HepG2 (cell line): ENCODE measurements at regions not wholly inside any gene's neighbourhood (a gene's known extent, or its start where the extent isn't known, plus 50 kb on each side); places are given as distances from the start of the nearest gene placed in this dataset.

Source experiments
- ATAC-seq: fragments of 200-7000 bp; cut with Tn5 transposase; 3 replicates; pipeline ENCODE4 v1.9.1; 2020; ENCODE audit warnings: mild to moderate bottlenecking, moderate library complexity
- BruUV-seq: library from RNA; stranded (reverse); fragments of 400-500 nt; replicated peaks from 2 replicates; lab custom pipeline; 2021; lab: Mats Ljungman, UMichigan
- CTCF ChIA-PET: fragments of 300-600 bp; formaldehyde crosslinking; extraction: SDS; loops from one replicate; lab custom pipeline; 2021; ENCODE audit warnings: low total read pairs, inconsistent platforms, low intra/inter-chr PET ratio; lab: Yijun Ruan, JAX
- POLR2A ChIA-PET: fragments of 350-600 bp; sonication (Branson Sonifier 250); formaldehyde crosslinking; loops from one replicate; lab custom pipeline; 2020; ENCODE audit warnings: antibody characterized with exemption, inconsistent platforms; lab: Yijun Ruan, JAX
- DNase-seq: peaks from one replicate; pipeline ENCODE4 v3.0.0-alpha.2; 2015; ENCODE audit warnings: low spot score
- FAIRE-seq: peaks from 3 replicates; lab custom pipeline; 2011; peaks lifted over from hg19 to GRCh38; lab: Jason Lieb, UNC
- H2AFZ ChIP-seq: one replicate; pipeline ENCODE4 v1.6.1; 2011; ENCODE audit warnings: low read length, inconsistent platforms
- H3K27ac ChIP-seq: fragments of 300-600 bp; 3 replicates; pipeline ENCODE4 v1.8.0; 2011; ENCODE audit warnings: mixed run types, mild to moderate bottlenecking, mixed read lengths, low read length, inconsistent platforms; ENCODE audit not compliant: insufficient read depth; ENCODE audit errors: extremely low read length
- H3K27me3 ChIP-seq, 2 experiments: fragments of 200-600 bp in 1 of 2; 2 replicates in 1 of 2; 3 replicates in 1 of 2; pipeline versions ENCODE4 v1.6.0 to v1.8.0; 2011; ENCODE audit warnings: low read length in 2 of 2, mild to moderate bottlenecking in 2 of 2, moderate library complexity in 2 of 2, inconsistent platforms in 1 of 2; ENCODE audit not compliant: insufficient read depth in 2 of 2, control insufficient read depth in 1 of 2
- H3K36me3 ChIP-seq, 2 experiments: fragments of 200-600 bp in 1 of 2; replicated peaks in 1 of 2; 2 replicates in 1 of 2; 3 replicates in 1 of 2; pipeline versions ENCODE4 v1.5.1 to v1.8.0; 2011; ENCODE audit warnings: low read length in 2 of 2, inconsistent platforms in 1 of 2; ENCODE audit not compliant: insufficient read depth in 2 of 2, control insufficient read depth in 1 of 2
- H3K4me1 ChIP-seq: 2 replicates; pipeline ENCODE4 v1.5.1; 2012; ENCODE audit warnings: low read length, inconsistent platforms; ENCODE audit not compliant: insufficient read depth
- H3K4me2 ChIP-seq: 2 replicates; pipeline ENCODE4 v1.6.0; 2011; ENCODE audit warnings: low read depth, low read length, inconsistent platforms
- H3K4me3 ChIP-seq, 3 experiments: fragments of 200-600 bp in 1 of 3; sonication (generic), shearing (Covaris generic) in 1 of 3; replicated peaks in 1 of 3; 2 replicates each; pipeline ENCODE4 v1.5.1; 2011 to 2016; ENCODE audit warnings: low read length in 3 of 3, inconsistent platforms in 2 of 3, low read depth in 2 of 3, mild to moderate bottlenecking in 2 of 3, control low read depth in 1 of 3, mixed read lengths in 1 of 3; ENCODE audit not compliant: insufficient read depth in 1 of 3
- H3K79me2 ChIP-seq: one replicate; pipeline ENCODE4 v1.6.1; 2011; ENCODE audit warnings: low read length, inconsistent platforms; ENCODE audit not compliant: insufficient read depth
- H3K9ac ChIP-seq: 2 replicates; pipeline ENCODE4 v1.6.0; 2011; ENCODE audit warnings: mild to moderate bottlenecking, low read depth, low read length, inconsistent platforms; ENCODE audit not compliant: insufficient read depth
- H3K9me3 ChIP-seq: 2 replicates; pipeline ENCODE4 v1.5.1; 2012; ENCODE audit warnings: mild to moderate bottlenecking, low read length
- H4K20me1 ChIP-seq: 2 replicates; pipeline ENCODE4 v1.6.0; 2011; ENCODE audit warnings: inconsistent platforms, mild to moderate bottlenecking, low read length, moderate library complexity; ENCODE audit not compliant: insufficient read depth
- ERF ChIP-seq: IDR thresholded peaks from 2 replicates; pipeline ENCODE4 v1.6.1; 2018; ENCODE audit warnings: missing biosample characterization, missing genetic modification reagents
- FOSL1 ChIP-seq: sonication (generic); formaldehyde crosslinking; IDR thresholded peaks from 2 replicates; pipeline ENCODE4 v1.9.0; 2021; ENCODE audit warnings: missing genetic modification reagents, borderline replicate concordance
- MED8 ChIP-seq: sonication (generic); formaldehyde crosslinking; IDR thresholded peaks from 2 replicates; pipeline ENCODE4 v1.8.1; 2023; ENCODE audit warnings: mild to moderate bottlenecking, missing genetic modification reagents; ENCODE audit not compliant: insufficient replicate concordance
- RXRA ChIP-seq: sonication (generic); formaldehyde crosslinking; IDR thresholded peaks from 2 replicates; pipeline ENCODE4 v1.5.1; 2020; ENCODE audit warnings: missing genetic modification reagents
- STAG1 ChIP-seq: sonication (generic); formaldehyde crosslinking; IDR thresholded peaks from 2 replicates; pipeline ENCODE4 v1.4.0; 2020; ENCODE audit warnings: missing genetic modification reagents
- TBP ChIP-seq: sonication (generic); formaldehyde crosslinking; IDR thresholded peaks from 2 replicates; pipeline ENCODE4 v1.5.0; 2020; ENCODE audit warnings: missing genetic modification reagents
- WIZ ChIP-seq: sonication (generic); formaldehyde crosslinking; IDR thresholded peaks from 2 replicates; pipeline ENCODE4 v1.5.1; 2020; ENCODE audit warnings: mild to moderate bottlenecking, missing genetic modification reagents
- ZNF20 ChIP-seq: sonication (generic); formaldehyde crosslinking; IDR thresholded peaks from 2 replicates; pipeline ENCODE4 v1.4.0; 2020; ENCODE audit warnings: mild to moderate bottlenecking, moderate library complexity, missing genetic modification reagents
- ZNF317 ChIP-seq: sonication (generic); formaldehyde crosslinking; IDR thresholded peaks from 2 replicates; pipeline ENCODE4 v1.5.0; 2020; ENCODE audit warnings: mild to moderate bottlenecking, missing genetic modification reagents
- ZNF558 ChIP-seq: sonication (generic); formaldehyde crosslinking; IDR thresholded peaks from 2 replicates; pipeline ENCODE4 v1.9.0; 2022; ENCODE audit warnings: mild to moderate bottlenecking, missing genetic modification reagents, borderline replicate concordance
- ZNF749 ChIP-seq: sonication (generic); formaldehyde crosslinking; IDR thresholded peaks from 2 replicates; pipeline ENCODE4 v1.8.0; 2022; ENCODE audit warnings: mild to moderate bottlenecking, missing genetic modification reagents, moderate library complexity, borderline replicate concordance
- WGBS: methylation state at CpG from one replicate; pipeline ENCODE4 v1.1.6; 2017; ENCODE audit warnings: low lambda C conversion rate; 5-methylcytosine and 5-hydroxymethylcytosine counted together
- in situ Hi-C: cut with HindIII; loops from 2 replicates; pipeline ENCODE4 v1.10.0; 2017; ENCODE audit warnings: low pct_unique_long_range_greater_than_20kb; ENCODE audit not compliant: extremely low pct_ligation_motif_present
- intact Hi-C: fragments of 100-400 bp; cut with micrococcal nuclease; formaldehyde crosslinking; loops from one replicate; pipeline ENCODE4 v1.10.0; 2022; ENCODE audit not compliant: unreplicated experiment

DNA sequence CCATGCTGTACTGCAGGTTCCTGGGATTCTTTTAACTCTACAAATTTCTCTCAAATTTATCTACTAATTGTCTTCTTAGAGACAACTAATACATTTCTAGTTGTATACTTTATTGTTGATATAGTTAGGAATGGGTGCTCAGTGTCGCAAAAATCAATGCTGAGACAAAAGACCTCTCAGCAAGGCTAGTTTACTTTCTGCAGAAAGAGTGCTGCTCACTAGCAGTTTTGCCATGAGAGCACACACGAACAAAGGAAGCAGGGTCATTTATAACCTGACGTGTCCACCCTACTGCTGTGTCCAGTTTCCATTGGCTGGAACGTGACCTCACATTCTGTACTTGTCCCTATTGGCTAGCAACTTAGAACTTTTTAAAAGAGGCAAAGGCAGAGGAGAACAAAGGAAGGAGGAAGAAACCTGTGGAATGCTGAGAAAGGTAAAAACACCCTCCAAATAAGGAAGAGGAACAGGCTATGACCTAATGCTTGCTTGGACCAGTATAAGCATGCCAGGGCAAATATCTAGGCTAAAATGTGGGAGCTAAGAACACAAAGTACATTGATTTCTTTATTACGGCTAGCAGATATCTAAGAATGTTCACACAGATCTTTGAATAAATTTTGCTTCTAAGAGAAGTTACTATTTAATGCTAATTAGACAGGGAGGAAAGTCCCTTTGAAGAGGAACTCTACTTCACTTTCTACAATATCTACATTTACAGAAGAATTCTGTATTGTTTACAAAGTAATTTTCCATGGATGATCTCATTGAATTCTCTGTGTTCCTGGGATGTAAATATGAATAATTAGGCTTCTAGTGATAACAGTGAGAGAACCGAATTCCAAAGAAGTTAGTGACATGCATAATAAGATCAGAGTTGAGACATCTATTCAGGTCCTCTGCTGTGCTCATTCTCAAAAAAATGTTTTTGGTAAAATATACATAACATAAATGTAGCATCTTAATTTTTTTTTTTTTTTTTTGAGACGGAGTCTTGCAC lies 86.0 kb upstream of the MAP10 start:
- Histone ChIP-seq H3K27me3 (no peaks in the 10 kb centered on the region), H3K4me3 (no peak overlapping the region), H3K9me3 (no peaks in the 10 kb centered on the region), H3K27ac (no peak overlapping the region), H3K36me3 (no peaks in the 10 kb centered on the region), H3K79me2 (no peaks in the 10 kb centered on the region), H3K9ac (no peak overlapping the region), H3K4me2 (no peak overlapping the region), H2AFZ (no peak overlapping the region), H3K4me1 (no peaks in the 10 kb centered on the region), H4K20me1 (no peaks in the 10 kb centered on the region)
- CTCF ChIA-PET = no interaction called here
- POLR2A ChIA-PET = no interaction called here
- no TSS peak for BruUV-seq
- 22% methylated on average over 7 of the region's 7 CpGs for WGBS
- ATAC-seq (no peak), DNase-seq (no peak), FAIRE-seq (no peak)
- TF ChIP-seq ERF (CRISPR knock-in tag) (no peak), ZNF20 (no peak), RXRA (no peak), MED8 (CRISPR knock-in tag) (no peak), ZNF317 (CRISPR knock-in tag) (no peak), FOSL1 (CRISPR knock-in tag) (no peak), WIZ (CRISPR knock-in tag) (no peak), STAG1 (no peak), ZNF749 (CRISPR knock-in tag) (no peak), ZNF558 (CRISPR knock-in tag) (no peak), TBP (no peak)
- in situ Hi-C loops = no loop called here
- intact Hi-C loops = no loop called here
